Natural killer cell (primary cell): ENCODE measurements at regions not wholly inside any gene's neighbourhood (a gene's known extent, or its start where the extent isn't known, plus 50 kb on each side); places are given as distances from the start of the nearest gene placed in this dataset.

Source experiments
- ATAC-seq, 3 donors: fragments of 150-1000 bp in 2 of 3; fragments of 200-7000 bp in 1 of 3; cut with Tn5 transposase; 1 replicate in 1 of 3; 2 replicates in 2 of 3; pipeline ENCODE4 v1.10.0; 2021; ENCODE audit warnings: mild to moderate bottlenecking in 2 of 3, moderate library complexity in 2 of 3
- DNase-seq, 2 donors: peaks; one replicate each; pipeline versions ENCODE4 v3.0.0 to v3.0.0-alpha.2; 2013 to 2021; ENCODE audit warnings: mixed read lengths in 1 of 2
- H3K27ac ChIP-seq: one replicate; pipeline ENCODE4 v1.5.1; 2013; ENCODE audit warnings: mild to moderate bottlenecking, low read length
- H3K27me3 ChIP-seq: one replicate; pipeline ENCODE4 v1.6.1; 2013; ENCODE audit warnings: low read length; ENCODE audit not compliant: control insufficient read depth, insufficient read depth
- H3K36me3 ChIP-seq: one replicate; pipeline ENCODE4 v1.6.1; 2013; ENCODE audit warnings: low read length; ENCODE audit not compliant: control insufficient read depth, insufficient read depth
- H3K4me1 ChIP-seq: one replicate; pipeline ENCODE4 v1.6.1; 2013; ENCODE audit warnings: low read length; ENCODE audit not compliant: control insufficient read depth, insufficient read depth
- H3K4me3 ChIP-seq: one replicate; pipeline ENCODE4 v1.5.1; 2013; ENCODE audit warnings: low read length
- H3K9me3 ChIP-seq: one replicate; pipeline ENCODE4 v1.6.1; 2013; ENCODE audit warnings: low read length; ENCODE audit not compliant: control insufficient read depth, insufficient read depth
- H3K27ac Mint-ChIP-seq, 2 donors: one replicate each; pipeline ENCODE4 v1.8.0; 2022; ENCODE audit warnings: mild to moderate bottlenecking in 2 of 2, mixed read lengths in 2 of 2, moderate library complexity in 1 of 2
- H3K27me3 Mint-ChIP-seq, 2 donors: one replicate each; pipeline ENCODE4 v1.8.0; 2022; ENCODE audit warnings: low read depth in 2 of 2, mixed read lengths in 2 of 2
- H3K36me3 Mint-ChIP-seq: one replicate; pipeline ENCODE4 v1.8.0; 2022; ENCODE audit warnings: mixed read lengths
- H3K4me1 Mint-ChIP-seq, 2 donors: one replicate each; pipeline ENCODE4 v1.8.0; 2022; ENCODE audit warnings: mixed read lengths in 2 of 2
- H3K4me3 Mint-ChIP-seq: one replicate; pipeline ENCODE4 v1.8.0; 2022; ENCODE audit warnings: mild to moderate bottlenecking, moderate library complexity, mixed read lengths
- H3K9me3 Mint-ChIP-seq, 2 donors: one replicate each; pipeline ENCODE4 v1.8.0; 2022; ENCODE audit warnings: mixed read lengths in 2 of 2
- CTCF ChIP-seq: fragments of 200-600 bp; IDR thresholded peaks from one replicate; pipeline ENCODE4 v1.8.0; 2022; ENCODE audit warnings: antibody characterized with exemption
- WGBS: methylation state at CpG from one replicate; pipeline ENCODE4 v1.1.7; 2013; ENCODE audit warnings: missing lambda C conversion rate; ENCODE audit not compliant: insufficient coverage; 5-methylcytosine and 5-hydroxymethylcytosine counted together
- intact Hi-C: fragments of 100-400 bp; cut with micrococcal nuclease; formaldehyde crosslinking; loops from one replicate; pipeline ENCODE4 v1.14.2; 2022

DNA sequence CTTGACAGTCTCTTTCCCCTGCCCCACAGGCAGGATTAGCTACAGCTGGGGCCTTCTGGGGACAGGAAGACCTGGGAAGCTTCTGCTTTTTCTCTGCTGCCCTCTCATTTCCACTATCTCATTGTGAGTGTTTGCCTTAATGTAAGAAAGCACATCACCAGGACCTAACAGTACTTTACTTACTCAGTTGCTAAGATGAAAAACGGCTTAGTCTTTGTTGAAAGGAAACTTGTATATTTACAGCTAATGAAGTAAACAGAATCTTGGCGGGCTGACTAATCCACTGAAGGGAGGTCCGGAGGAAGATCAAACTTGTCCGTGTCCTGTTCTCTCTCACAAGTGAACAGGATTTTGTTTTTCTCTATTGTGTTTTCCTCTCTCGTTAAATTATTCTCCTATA is 128.6 kb downstream of the SOD2 start:
- no peak overlapping the region for H3K4me3 ChIP-seq
- no peak overlapping the region for H3K4me3 Mint-ChIP-seq
- no peaks in the 10 kb centered on the region for H3K4me1 Mint-ChIP-seq
- no peaks in the 10 kb centered on the region for H3K36me3 Mint-ChIP-seq
- H3K27me3 Mint-ChIP-seq = peaks cover 0 to 8% of the 10 kb centered on the region in 2 donors
- WGBS = 90% methylated on average over 4 of the region's 5 CpGs
- H3K27ac ChIP-seq = no peak overlapping the region
- H3K27me3 ChIP-seq = no peaks in the 10 kb centered on the region
- ATAC-seq = no peak
- DNase-seq = no peak
- no peaks in the 10 kb centered on the region for H3K36me3 ChIP-seq
- no peaks in the 10 kb centered on the region for H3K9me3 Mint-ChIP-seq
- TF ChIP-seq CTCF = no peak
- H3K4me1 ChIP-seq = no peaks in the 10 kb centered on the region
- peaks cover 5% of the 10 kb centered on the region for H3K9me3 ChIP-seq
- no peak overlapping the region for H3K27ac Mint-ChIP-seq
- intact Hi-C loops = no loop called here

DNA sequence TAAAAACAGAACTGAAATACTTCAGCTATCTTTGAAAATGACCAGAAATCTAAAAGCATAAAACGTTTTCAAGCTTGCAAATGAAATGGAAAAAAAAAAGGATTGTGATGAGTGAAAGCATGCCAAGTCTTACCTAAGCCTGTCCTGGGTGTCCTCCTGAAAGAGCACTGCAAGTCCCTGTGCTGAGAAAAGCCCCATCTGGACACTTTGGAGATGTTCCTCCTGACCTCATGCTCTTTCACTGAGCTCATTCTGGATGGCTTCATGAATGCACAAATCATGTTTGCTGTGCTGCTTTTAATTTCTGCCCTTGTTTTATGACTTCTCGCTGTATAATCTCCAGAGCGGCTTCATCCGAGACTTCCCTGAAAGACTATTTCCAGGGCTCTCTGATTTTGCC is 136.0 kb downstream of the SOD2 start:
- Histone ChIP-seq H3K4me1 (no peaks in the 10 kb centered on the region), H3K4me3 (no peak overlapping the region), H3K27me3 (no peaks in the 10 kb centered on the region), H3K9me3 (no peaks in the 10 kb centered on the region), H3K27ac (no peak overlapping the region), H3K36me3 (no peaks in the 10 kb centered on the region)
- Mint-ChIP-seq H3K27ac (no peak overlapping the region), H3K36me3 (no peaks in the 10 kb centered on the region), H3K27me3 (peaks cover 8 to 10% of the 10 kb centered on the region in 2 donors), H3K4me3 (no peak overlapping the region), H3K9me3 (peaks cover 0 to 2% of the 10 kb centered on the region in 2 donors), H3K4me1 (no peaks in the 10 kb centered on the region)
- ATAC-seq (no peak), DNase-seq (no peak)
- intact Hi-C loops = no loop called here
- TF ChIP-seq CTCF = no peak
- 78% methylated on average over 4 of the region's 4 CpGs for WGBS

- no peak for TF ChIP-seq CTCF
- intact Hi-C loops = no loop called here
- Histone ChIP-seq H3K36me3 (no peaks in the 10 kb centered on the region), H3K4me3 (no peak overlapping the region), H3K4me1 (no peaks in the 10 kb centered on the region), H3K27ac (no peak overlapping the region), H3K9me3 (no peaks in the 10 kb centered on the region), H3K27me3 (no peaks in the 10 kb centered on the region)
- DNase-seq = no peak
- no peak overlapping the region for H3K4me3 Mint-ChIP-seq
- peaks cover 2 to 3% of the 10 kb centered on the region in 2 donors for H3K9me3 Mint-ChIP-seq
- H3K27ac Mint-ChIP-seq = no peak overlapping the region
- 71% methylated on average over 5 of the region's 5 CpGs for WGBS
- H3K27me3 Mint-ChIP-seq = peaks cover 14 to 17% of the 10 kb centered on the region in 2 donors
- H3K36me3 Mint-ChIP-seq = no peaks in the 10 kb centered on the region
- ATAC-seq = no peak
- no peaks in the 10 kb centered on the region for H3K4me1 Mint-ChIP-seq
Observed at GRCh38 chr6:159555082-159555875, 137.8 kb downstream of the SOD2 start.

DNA sequence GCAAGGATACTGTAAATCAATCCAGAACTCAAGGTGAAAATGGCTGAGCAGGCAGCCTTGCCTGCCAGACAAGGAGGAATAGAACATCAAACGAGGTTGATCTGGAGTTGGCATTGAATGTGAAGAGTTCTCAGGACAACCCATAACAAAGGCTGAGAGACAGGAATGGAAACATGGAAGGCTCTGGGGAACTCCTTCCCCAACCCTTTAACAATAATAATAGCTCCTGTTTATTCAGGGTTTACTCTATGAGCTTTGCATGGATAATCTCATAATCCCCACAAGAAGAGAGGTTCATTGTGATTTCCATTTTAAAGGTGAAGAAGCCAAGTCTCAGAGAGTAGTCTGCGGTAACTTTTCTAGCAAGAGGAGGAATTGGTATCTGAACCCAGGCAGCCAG is 151.7 kb downstream of the SOD2 start:
- no peak overlapping the region for H3K27ac Mint-ChIP-seq
- ATAC-seq = no peak

More for the DNA sequence above, 151.7 kb downstream of the SOD2 start:
- Histone ChIP-seq H3K27ac (no peak overlapping the region), H3K4me3 (no peak overlapping the region), H3K36me3 (no peaks in the 10 kb centered on the region), H3K27me3 (no peaks in the 10 kb centered on the region), H3K4me1 (no peaks in the 10 kb centered on the region), H3K9me3 (no peaks in the 10 kb centered on the region)
- Mint-ChIP-seq H3K27me3 (peaks cover 7 to 16% of the 10 kb centered on the region in 2 donors), H3K9me3 (no peaks in the 10 kb centered on the region), H3K36me3 (no peaks in the 10 kb centered on the region), H3K4me1 (no peaks in the 10 kb centered on the region), H3K4me3 (no peak overlapping the region)
- intact Hi-C loops = no loop called here
- no peak for DNase-seq
- TF ChIP-seq CTCF = no peak
- no CpG with 5 or more reads among the region's 2 CpGs for WGBS
